Lower leg skin (tissue), 3 donors: ENCODE measurements at regions not wholly inside any gene's neighbourhood (a gene's known extent, or its start where the extent isn't known, plus 50 kb on each side); places are given as distances from the start of the nearest gene placed in this dataset.

ENCODE experiments used
- CTCF ChIP-seq, 3 donors: fragments of 450-650 bp; IDR thresholded peaks; one replicate each; pipeline ENCODE4 v1.5.1; 2016; ENCODE audit warnings: antibody characterized with exemption in 3 of 3, mild to moderate bottlenecking in 3 of 3, moderate library complexity in 2 of 3
- POLR2A ChIP-seq, 2 donors: fragments of 450-650 bp; IDR thresholded peaks; one replicate each; pipeline ENCODE4 v1.6.1; 2016 to 2017; ENCODE audit warnings: antibody characterized with exemption in 2 of 2, mild to moderate bottlenecking in 1 of 2, moderate library complexity in 1 of 2

DNA sequence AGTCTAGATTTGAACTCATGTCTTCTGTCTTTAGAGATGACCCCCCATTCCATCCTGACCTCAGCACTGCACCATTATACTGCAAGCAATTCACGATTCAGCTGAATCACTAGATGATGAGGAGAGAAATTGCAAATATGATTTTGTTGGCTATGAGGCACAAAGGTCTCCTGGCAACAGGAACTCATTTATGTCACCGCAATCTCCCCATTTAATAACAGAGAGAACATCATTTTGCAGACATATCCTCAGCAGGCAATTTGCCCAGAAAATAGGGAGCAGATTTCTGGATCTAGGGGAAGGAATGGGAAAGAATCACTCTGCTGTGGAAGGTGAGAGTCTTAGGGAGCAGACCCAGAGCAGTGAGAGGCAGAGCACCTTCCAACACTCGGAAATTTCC lies 303.0 kb downstream of the PAX1 start:
- TF ChIP-seq POLR2A (IDR thresholded peaks at IDR 0.05) (no peak), CTCF (IDR thresholded peaks at IDR 0.05) (no peak)
